ENCODE measurements at regions not wholly inside any gene's neighbourhood (a gene's known extent, or its start where the extent isn't known, plus 50 kb on each side); places are given as distances from the start of the nearest gene placed in this dataset.
A peak's percentile ranks its signal among the peaks of the same experiment; 100 is the strongest.
"Not testable (repeated sequence)": the region's sequence is repeated elsewhere in the genome, so short reads cannot be mapped to it uniquely, and the experiment has no call there.

- DNase-seq (ENCODE audit: low spot score in 2 of 2) = peak; percentile 13
- Mint-ChIP-seq H3K9me3 (no peaks in the 10 kb centered on the region), H3K27ac (ENCODE audit: low read depth) (no peak overlapping the region), H3K36me3 (ENCODE audit: insufficient read depth) (peaks cover 1% of the 10 kb centered on the region), H3K4me1 (peaks cover 6% of the 10 kb centered on the region), H3K27me3 (no peaks in the 10 kb centered on the region), H3K4me3 (no peak overlapping the region)
- ATAC-seq (replicated peaks; ENCODE audit: extremely low read depth, poor library complexity, severe bottlenecking) = peak; percentile 70
Observed at GRCh38 chr3:72657666-72658065, 190.6 kb downstream of the SHQ1 start.

DNA sequence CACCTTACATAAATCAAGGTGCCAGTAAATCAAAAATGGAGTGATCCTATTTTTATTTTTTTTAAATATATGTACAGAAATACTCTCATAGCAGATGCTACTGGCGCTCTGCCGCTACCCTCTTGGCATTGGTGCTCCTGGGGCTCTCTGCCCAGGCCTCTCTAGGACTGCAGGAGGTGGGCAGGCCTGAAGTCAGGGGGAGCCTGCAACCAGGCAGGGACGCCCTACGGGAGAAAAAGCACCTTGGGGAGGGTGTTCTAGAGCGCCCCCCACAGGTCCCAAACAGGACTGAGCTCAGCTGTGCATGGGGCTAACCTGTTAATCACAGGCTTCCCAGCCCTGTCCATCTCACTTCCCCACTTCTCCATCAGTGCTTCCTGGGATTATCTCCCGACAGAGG lies 192.5 kb downstream of the SHQ1 start:
- peaks cover 7% of the 10 kb centered on the region for H3K9me3 Mint-ChIP-seq
- H3K4me1 Mint-ChIP-seq = peaks cover 6% of the 10 kb centered on the region

GRCh38 chr3:72655131-72655551 lies 193.1 kb downstream of the SHQ1 start:
- Mint-ChIP-seq H3K27me3 (no peaks in the 10 kb centered on the region), H3K4me3 (no peak overlapping the region), H3K27ac (ENCODE audit: low read depth) (no peak overlapping the region), H3K36me3 (ENCODE audit: insufficient read depth) (peaks cover 2% of the 10 kb centered on the region), H3K4me1 (peaks cover 6% of the 10 kb centered on the region), H3K9me3 (peaks cover 7% of the 10 kb centered on the region)
- ATAC-seq (replicated peaks; ENCODE audit: extremely low read depth, poor library complexity, severe bottlenecking) = no peak
- no peak for DNase-seq (ENCODE audit: low spot score in 2 of 2)

More for the DNA sequence above, 192.5 kb downstream of the SHQ1 start:
- ATAC-seq (replicated peaks; ENCODE audit: extremely low read depth, poor library complexity, severe bottlenecking) (no peak), DNase-seq (ENCODE audit: low spot score in 2 of 2) (no peak)
- Mint-ChIP-seq H3K36me3 (ENCODE audit: insufficient read depth) (peaks cover 2% of the 10 kb centered on the region), H3K4me3 (no peak overlapping the region), H3K27me3 (no peaks in the 10 kb centered on the region), H3K27ac (ENCODE audit: low read depth) (no peak overlapping the region)

- no peak overlapping the region for H3K4me3 Mint-ChIP-seq
- H3K36me3 Mint-ChIP-seq (ENCODE audit: insufficient read depth) = peaks cover 2% of the 10 kb centered on the region
- H3K9me3 Mint-ChIP-seq = peaks cover 7% of the 10 kb centered on the region
- ATAC-seq (replicated peaks; ENCODE audit: extremely low read depth, poor library complexity, severe bottlenecking) = no peak
- H3K4me1 Mint-ChIP-seq = peaks cover 1% of the 10 kb centered on the region
- H3K27me3 Mint-ChIP-seq = no peaks in the 10 kb centered on the region
- DNase-seq (ENCODE audit: low spot score in 2 of 2) = no peak
- no peak overlapping the region for H3K27ac Mint-ChIP-seq (ENCODE audit: low read depth)
Observed at GRCh38 chr3:72652395-72652794, 195.8 kb downstream of the SHQ1 start.

- no peaks in the 10 kb centered on the region for H3K4me1 Mint-ChIP-seq
- ATAC-seq (replicated peaks; ENCODE audit: extremely low read depth, poor library complexity, severe bottlenecking) = no peak
- no peaks in the 10 kb centered on the region for H3K27me3 Mint-ChIP-seq
- no peak overlapping the region for H3K27ac Mint-ChIP-seq (ENCODE audit: low read depth)
- H3K9me3 Mint-ChIP-seq = peaks cover 7% of the 10 kb centered on the region
- no peak for DNase-seq (ENCODE audit: low spot score in 2 of 2)
- H3K4me3 Mint-ChIP-seq = no peak overlapping the region
- peaks cover 2% of the 10 kb centered on the region for H3K36me3 Mint-ChIP-seq (ENCODE audit: insufficient read depth)
Observed at GRCh38 chr3:72651498-72651897, 196.7 kb downstream of the SHQ1 start.

DNA sequence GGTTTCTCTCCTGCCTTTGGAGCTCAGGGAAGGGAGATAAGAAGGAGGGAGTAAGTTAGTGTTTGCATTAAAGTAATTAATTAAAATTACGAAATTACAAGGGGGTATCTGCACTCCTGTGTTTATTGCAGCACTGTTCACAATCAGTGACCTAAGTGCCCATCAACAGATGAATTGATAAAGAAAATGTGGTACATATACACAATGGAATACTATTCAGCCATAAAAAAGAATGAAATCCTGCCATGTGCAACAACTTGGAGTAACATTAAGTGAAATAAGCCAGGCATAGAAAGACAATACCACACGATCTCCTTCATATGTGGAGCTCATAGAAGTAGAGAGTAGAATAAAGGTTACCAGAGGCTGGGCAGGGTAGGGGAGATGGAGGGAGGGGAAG lies 202.0 kb downstream of the SHQ1 start:
- H3K27me3 Mint-ChIP-seq = peaks cover 16% of the 10 kb centered on the region
- no peaks in the 10 kb centered on the region for H3K36me3 Mint-ChIP-seq (ENCODE audit: insufficient read depth)
- H3K4me3 Mint-ChIP-seq = no peak overlapping the region
- ATAC-seq (replicated peaks; ENCODE audit: extremely low read depth, poor library complexity, severe bottlenecking) = no peak
- H3K27ac Mint-ChIP-seq (ENCODE audit: low read depth) = no peak overlapping the region
- no peak for DNase-seq (ENCODE audit: low spot score in 2 of 2)
- peaks cover 1% of the 10 kb centered on the region for H3K9me3 Mint-ChIP-seq
- no peaks in the 10 kb centered on the region for H3K4me1 Mint-ChIP-seq

DNA sequence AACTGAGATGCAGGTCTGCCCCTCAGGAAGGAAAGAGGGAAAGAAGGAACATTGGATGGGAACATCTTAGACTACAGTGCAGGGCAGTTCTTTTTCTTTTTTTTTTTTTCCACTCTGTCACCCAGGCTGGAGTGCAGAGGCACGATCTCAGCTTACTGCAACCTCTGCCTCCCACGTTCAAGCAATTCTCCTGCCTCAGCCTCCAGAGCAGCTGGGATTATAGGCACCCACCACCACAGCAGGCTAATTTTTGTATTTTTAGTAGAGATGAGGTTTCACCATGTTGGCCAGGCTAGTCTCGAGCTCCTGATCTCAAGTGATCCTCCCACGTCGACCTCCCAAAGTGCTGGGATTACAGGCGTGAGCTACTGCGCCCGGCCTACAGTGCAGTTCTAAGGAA lies 204.6 kb downstream of the SHQ1 start:
- H3K27ac Mint-ChIP-seq (ENCODE audit: low read depth); H3K9me3 Mint-ChIP-seq; ATAC-seq (replicated peaks; ENCODE audit: extremely low read depth, poor library complexity, severe bottlenecking); H3K4me3 Mint-ChIP-seq; DNase-seq (ENCODE audit: low spot score in 2 of 2); H3K36me3 Mint-ChIP-seq (ENCODE audit: insufficient read depth); H3K4me1 Mint-ChIP-seq: not testable (repeated sequence)
- H3K27me3 Mint-ChIP-seq = peaks cover 17% of the 10 kb centered on the region

DNA sequence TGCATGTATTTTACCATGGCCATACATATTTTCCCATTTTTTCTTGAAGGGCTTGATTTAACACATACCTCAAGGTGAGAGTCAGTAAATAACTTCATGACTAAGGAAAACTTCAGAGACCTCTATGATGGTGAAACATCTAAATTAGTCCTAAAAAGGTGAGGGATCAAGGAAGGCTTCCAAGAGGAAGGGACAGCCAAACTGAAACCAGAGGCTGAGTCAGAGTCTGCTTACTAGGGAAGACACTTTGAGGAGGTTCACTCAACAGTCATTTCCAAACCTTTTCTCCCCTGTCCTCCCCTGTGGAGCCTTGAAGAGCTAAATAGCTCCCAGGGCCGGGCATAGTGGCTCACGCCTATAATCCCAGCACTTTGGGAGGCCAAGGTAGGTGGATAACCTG lies 206.6 kb downstream of the SHQ1 start:
- ATAC-seq (replicated peaks; ENCODE audit: extremely low read depth, poor library complexity, severe bottlenecking) = no peak
- Mint-ChIP-seq H3K4me1 (no peaks in the 10 kb centered on the region), H3K4me3 (no peak overlapping the region), H3K36me3 (ENCODE audit: insufficient read depth) (no peaks in the 10 kb centered on the region), H3K27ac (ENCODE audit: low read depth) (no peak overlapping the region), H3K9me3 (no peaks in the 10 kb centered on the region), H3K27me3 (peaks cover 36% of the 10 kb centered on the region)
- DNase-seq (ENCODE audit: low spot score in 2 of 2) = no peak

GRCh38 chr3:72641072-72641471 lies 207.2 kb downstream of the SHQ1 start:
- H3K4me1 Mint-ChIP-seq = no peaks in the 10 kb centered on the region
- no peak overlapping the region for H3K27ac Mint-ChIP-seq (ENCODE audit: low read depth)
- DNase-seq (ENCODE audit: low spot score in 2 of 2) = no peak
- H3K9me3 Mint-ChIP-seq = no peaks in the 10 kb centered on the region
- peaks cover 39% of the 10 kb centered on the region for H3K27me3 Mint-ChIP-seq
- H3K4me3 Mint-ChIP-seq = no peak overlapping the region
- ATAC-seq (replicated peaks; ENCODE audit: extremely low read depth, poor library complexity, severe bottlenecking) = no peak
- H3K36me3 Mint-ChIP-seq (ENCODE audit: insufficient read depth) = no peaks in the 10 kb centered on the region

DNA sequence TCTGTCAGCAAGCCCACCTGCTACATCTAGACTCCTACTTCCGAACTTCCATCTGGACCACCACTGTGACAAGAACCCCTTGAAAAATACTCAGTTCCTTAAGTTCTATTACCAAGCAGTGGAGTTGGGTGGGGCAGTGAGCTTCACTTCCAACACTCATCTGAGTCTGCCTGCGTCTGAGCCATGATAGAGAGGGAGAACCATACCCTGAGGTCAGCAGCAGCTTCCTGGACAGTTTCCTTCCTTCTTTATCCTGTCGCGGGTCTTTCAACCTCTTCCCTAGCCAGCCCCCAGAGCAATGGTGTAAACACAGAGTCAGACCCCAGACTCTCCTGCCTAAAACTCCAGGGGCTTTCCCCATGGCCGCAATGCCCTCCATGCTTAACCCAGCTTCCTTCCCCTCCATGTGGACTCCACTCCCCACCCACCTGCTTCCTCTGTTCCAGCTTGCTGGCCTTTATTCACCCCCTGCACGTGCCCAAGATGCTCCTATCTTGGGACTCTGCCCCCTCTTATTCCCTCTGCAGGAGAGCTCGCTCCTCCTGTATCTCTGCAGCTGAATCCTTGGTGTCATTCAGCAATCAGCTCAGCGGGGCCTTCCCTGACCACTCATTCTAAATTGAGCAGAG lies 211.2 kb downstream of the SHQ1 start:
- Mint-ChIP-seq H3K27me3 (peaks cover 33% of the 10 kb centered on the region), H3K4me3 (no peak overlapping the region), H3K27ac (ENCODE audit: low read depth) (no peak overlapping the region), H3K4me1 (no peaks in the 10 kb centered on the region), H3K36me3 (ENCODE audit: insufficient read depth) (no peaks in the 10 kb centered on the region), H3K9me3 (no peaks in the 10 kb centered on the region)
- DNase-seq (ENCODE audit: low spot score in 2 of 2) = no peak
- no peak for ATAC-seq (replicated peaks; ENCODE audit: extremely low read depth, poor library complexity, severe bottlenecking)

GRCh38 chr3:72635551-72635950 lies 212.7 kb downstream of the SHQ1 start:
- Mint-ChIP-seq H3K4me1 (no peaks in the 10 kb centered on the region), H3K27ac (ENCODE audit: low read depth) (no peak overlapping the region), H3K36me3 (ENCODE audit: insufficient read depth) (no peaks in the 10 kb centered on the region), H3K27me3 (peaks cover 33% of the 10 kb centered on the region), H3K4me3 (no peak overlapping the region), H3K9me3 (no peaks in the 10 kb centered on the region)
- ATAC-seq (replicated peaks; ENCODE audit: extremely low read depth, poor library complexity, severe bottlenecking) (no peak), DNase-seq (ENCODE audit: low spot score in 2 of 2) (no peak)

DNA sequence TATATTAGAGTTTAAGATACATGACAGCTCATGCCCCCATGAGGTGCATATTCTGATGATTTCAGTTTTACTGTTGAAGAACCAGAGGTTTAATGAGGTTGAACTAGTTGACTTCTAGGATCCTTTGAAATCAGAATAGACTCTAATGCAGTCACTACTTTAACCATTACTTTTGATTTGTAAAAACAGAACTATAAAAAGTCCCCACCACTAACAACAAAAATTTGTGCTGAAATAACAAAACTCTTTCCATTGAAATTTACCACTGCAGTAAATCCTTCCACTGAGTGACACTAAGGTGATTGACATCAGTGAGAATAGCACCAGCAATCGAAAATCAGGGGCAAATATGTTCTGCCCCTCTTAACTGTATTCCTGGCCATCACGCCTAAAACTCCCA lies 214.1 kb downstream of the SHQ1 start:
- peaks cover 3% of the 10 kb centered on the region for H3K4me1 Mint-ChIP-seq
- H3K9me3 Mint-ChIP-seq = no peaks in the 10 kb centered on the region
- H3K4me3 Mint-ChIP-seq = no peak overlapping the region
- no peak for ATAC-seq (replicated peaks; ENCODE audit: extremely low read depth, poor library complexity, severe bottlenecking)
- no peak for DNase-seq (ENCODE audit: low spot score in 2 of 2)
- peaks cover 33% of the 10 kb centered on the region for H3K27me3 Mint-ChIP-seq
- no peak overlapping the region for H3K27ac Mint-ChIP-seq (ENCODE audit: low read depth)
- no peaks in the 10 kb centered on the region for H3K36me3 Mint-ChIP-seq (ENCODE audit: insufficient read depth)

DNA sequence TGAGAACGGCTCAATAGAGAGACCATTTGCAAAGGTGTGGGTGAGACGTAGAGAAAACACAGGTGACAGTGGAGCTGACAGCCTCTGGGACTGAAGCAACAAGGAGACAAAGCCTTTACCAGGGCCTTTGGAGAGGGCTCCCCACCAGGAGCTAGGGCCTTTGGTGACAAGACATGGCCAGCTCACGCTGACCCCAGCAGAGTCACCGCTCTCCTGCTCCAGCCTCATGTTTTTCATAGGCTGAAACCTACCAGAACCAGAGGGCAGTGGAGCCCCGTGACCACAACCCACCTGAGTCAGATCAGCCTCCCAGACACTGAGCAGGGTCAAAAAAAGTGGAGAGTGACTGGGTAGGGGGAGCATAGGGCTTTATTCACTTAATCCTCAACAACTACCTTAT lies 214.7 kb downstream of the SHQ1 start:
- Mint-ChIP-seq H3K27me3 (peaks cover 31% of the 10 kb centered on the region), H3K4me1 (peaks cover 5% of the 10 kb centered on the region), H3K27ac (ENCODE audit: low read depth) (no peak overlapping the region), H3K4me3 (no peak overlapping the region), H3K36me3 (ENCODE audit: insufficient read depth) (no peaks in the 10 kb centered on the region), H3K9me3 (no peaks in the 10 kb centered on the region)
- ATAC-seq (replicated peaks; ENCODE audit: extremely low read depth, poor library complexity, severe bottlenecking) (no peak), DNase-seq (ENCODE audit: low spot score in 2 of 2) (no peak)

Data from central memory CD8-positive, alpha-beta T cell (primary cell).